ENCODE measurements at regions not wholly inside any gene's neighbourhood (a gene's known extent, or its start where the extent isn't known, plus 50 kb on each side); places are given as distances from the start of the nearest gene placed in this dataset.

DNA sequence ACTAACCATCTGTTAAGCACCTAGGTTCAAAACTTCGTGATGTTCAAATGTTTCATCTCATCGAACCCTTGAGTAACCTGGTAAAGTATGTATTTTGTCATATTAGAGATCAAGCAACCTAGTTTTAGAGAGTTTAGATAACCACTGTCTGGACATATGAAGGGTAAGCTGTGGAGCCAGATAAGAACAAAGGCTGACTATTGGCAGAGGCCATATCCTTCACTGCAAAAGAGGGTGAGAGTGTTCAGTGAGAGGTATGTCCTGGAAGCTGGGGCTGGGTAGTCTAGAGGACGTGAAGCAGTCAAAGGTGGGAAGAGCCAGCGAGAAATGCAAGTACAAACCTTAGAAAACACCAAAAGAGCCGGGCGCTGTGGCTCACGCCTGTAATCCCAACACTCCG lies 573.1 kb upstream of the KLF4 start:
- TF ChIP-seq, protein P1, sequence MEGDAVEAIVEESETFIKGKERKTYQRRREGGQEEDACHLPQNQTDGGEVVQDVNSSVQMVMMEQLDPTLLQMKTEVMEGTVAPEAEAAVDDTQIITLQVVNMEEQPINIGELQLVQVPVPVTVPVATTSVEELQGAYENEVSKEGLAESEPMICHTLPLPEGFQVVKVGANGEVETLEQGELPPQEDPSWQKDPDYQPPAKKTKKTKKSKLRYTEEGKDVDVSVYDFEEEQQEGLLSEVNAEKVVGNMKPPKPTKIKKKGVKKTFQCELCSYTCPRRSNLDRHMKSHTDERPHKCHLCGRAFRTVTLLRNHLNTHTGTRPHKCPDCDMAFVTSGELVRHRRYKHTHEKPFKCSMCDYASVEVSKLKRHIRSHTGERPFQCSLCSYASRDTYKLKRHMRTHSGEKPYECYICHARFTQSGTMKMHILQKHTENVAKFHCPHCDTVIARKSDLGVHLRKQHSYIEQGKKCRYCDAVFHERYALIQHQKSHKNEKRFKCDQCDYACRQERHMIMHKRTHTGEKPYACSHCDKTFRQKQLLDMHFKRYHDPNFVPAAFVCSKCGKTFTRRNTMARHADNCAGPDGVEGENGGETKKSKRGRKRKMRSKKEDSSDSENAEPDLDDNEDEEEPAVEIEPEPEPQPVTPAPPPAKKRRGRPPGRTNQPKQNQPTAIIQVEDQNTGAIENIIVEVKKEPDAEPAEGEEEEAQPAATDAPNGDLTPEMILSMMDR (IDR thresholded peaks at IDR 0.05): no peak
- TF ChIP-seq EZH2 (IDR thresholded peaks at IDR 0.05; ENCODE audit: borderline replicate concordance, insufficient read depth, low read depth, low read length, poor library complexity, severe bottlenecking): no peak

All from B cell (primary cell).